ENCODE measurements at regions not wholly inside any gene's neighbourhood (a gene's known extent, or its start where the extent isn't known, plus 50 kb on each side); places are given as distances from the start of the nearest gene placed in this dataset.

GRCh38 chr1:221644145-221644448 lies 97.8 kb downstream of the DUSP10 start:
- in situ Hi-C loops (cut with HindIII; ENCODE audit: low pct_ligation_motif_present, low sequenced_read_pairs) = no loop called here
- DNase-seq = no peak
- Histone ChIP-seq H3K36me3 (replicated peaks) (no peaks in the 10 kb centered on the region), H3K27ac (no peak overlapping the region), H3K27me3 (replicated peaks) (no peaks in the 10 kb centered on the region), H3K4me3 (ENCODE audit: low read depth, low read length) (no peak overlapping the region)
- TF ChIP-seq, protein P1, sequence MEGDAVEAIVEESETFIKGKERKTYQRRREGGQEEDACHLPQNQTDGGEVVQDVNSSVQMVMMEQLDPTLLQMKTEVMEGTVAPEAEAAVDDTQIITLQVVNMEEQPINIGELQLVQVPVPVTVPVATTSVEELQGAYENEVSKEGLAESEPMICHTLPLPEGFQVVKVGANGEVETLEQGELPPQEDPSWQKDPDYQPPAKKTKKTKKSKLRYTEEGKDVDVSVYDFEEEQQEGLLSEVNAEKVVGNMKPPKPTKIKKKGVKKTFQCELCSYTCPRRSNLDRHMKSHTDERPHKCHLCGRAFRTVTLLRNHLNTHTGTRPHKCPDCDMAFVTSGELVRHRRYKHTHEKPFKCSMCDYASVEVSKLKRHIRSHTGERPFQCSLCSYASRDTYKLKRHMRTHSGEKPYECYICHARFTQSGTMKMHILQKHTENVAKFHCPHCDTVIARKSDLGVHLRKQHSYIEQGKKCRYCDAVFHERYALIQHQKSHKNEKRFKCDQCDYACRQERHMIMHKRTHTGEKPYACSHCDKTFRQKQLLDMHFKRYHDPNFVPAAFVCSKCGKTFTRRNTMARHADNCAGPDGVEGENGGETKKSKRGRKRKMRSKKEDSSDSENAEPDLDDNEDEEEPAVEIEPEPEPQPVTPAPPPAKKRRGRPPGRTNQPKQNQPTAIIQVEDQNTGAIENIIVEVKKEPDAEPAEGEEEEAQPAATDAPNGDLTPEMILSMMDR (IDR thresholded peaks at IDR 0.05; ENCODE audit: low read depth, low read length, missing control alignments) = no peak

DNA sequence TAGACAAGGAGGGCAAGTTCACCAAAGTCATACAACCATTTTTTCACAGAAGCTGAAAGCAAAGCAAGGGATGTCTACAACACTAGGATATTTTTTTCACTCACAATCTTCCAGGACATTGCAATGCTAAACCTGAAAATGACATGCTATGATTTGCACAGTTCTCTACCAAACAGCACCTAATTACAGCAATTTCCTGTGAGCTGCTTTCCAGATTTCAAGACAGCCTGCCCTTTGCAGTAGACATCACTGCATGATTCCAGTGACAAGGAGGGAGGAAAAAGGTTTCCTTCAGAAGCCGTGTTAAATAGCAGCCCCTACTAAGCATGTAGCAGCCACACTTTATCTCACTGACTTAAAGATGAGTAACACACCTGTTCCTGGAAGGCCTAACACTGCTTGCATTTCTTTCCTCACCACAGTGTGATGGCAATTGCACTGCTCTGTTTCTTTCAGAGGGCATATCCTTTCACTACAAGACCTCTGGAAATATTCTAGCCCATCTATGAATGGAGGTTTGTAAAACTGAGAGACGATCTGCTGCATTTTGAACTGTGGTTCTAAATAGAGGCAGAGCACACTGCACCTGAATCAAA lies 97.1 kb downstream of the DUSP10 start:
- Histone ChIP-seq H3K27ac (no peak overlapping the region), H3K27me3 (replicated peaks) (no peaks in the 10 kb centered on the region), H3K36me3 (replicated peaks) (no peaks in the 10 kb centered on the region), H3K4me3 (ENCODE audit: low read depth, low read length) (no peak overlapping the region)
- in situ Hi-C loops (cut with HindIII; ENCODE audit: low pct_ligation_motif_present, low sequenced_read_pairs) = no loop called here
- TF ChIP-seq, protein P1 (IDR thresholded peaks at IDR 0.05; ENCODE audit: low read depth, low read length, missing control alignments) = no peak
- DNase-seq = no peak

- Histone ChIP-seq H3K27me3 (replicated peaks) (no peaks in the 10 kb centered on the region), H3K27ac (no peak overlapping the region), H3K4me3 (ENCODE audit: low read depth, low read length) (no peak overlapping the region), H3K36me3 (replicated peaks) (no peaks in the 10 kb centered on the region)
- TF ChIP-seq, protein P1 (IDR thresholded peaks at IDR 0.05; ENCODE audit: low read depth, low read length, missing control alignments) = no peak
- no peak for DNase-seq
- in situ Hi-C loops (cut with HindIII; ENCODE audit: low pct_ligation_motif_present, low sequenced_read_pairs) = no loop called here
These were observed 93.7 kb downstream of the DUSP10 start for GRCh38 chr1:221648201-221648600.
